ENCODE measurements at regions not wholly inside any gene's neighbourhood (a gene's known extent, or its start where the extent isn't known, plus 50 kb on each side); places are given as distances from the start of the nearest gene placed in this dataset.

GRCh38 chr5:2015961-2016360 is 133.2 kb upstream of the IRX4 start:
- Histone ChIP-seq H4K20me1 (ENCODE audit: insufficient read depth) (no peaks in the 10 kb centered on the region), H2AFZ (ENCODE audit: low read depth, low read length, poor library complexity, severe bottlenecking) (no peak overlapping the region), H3K27ac (ENCODE audit: low read depth, low read length) (no peak overlapping the region), H3K9ac (ENCODE audit: low read length) (no peak overlapping the region), H3K79me2 (ENCODE audit: insufficient read depth, low read length) (no peaks in the 10 kb centered on the region), H3K4me1 (ENCODE audit: control insufficient read depth in 1 of 2, insufficient read depth in 2 of 2, low read length in 2 of 2) (no peaks in the 10 kb centered on the region), H3K4me3 (replicated peaks in 1 of 2; ENCODE audit: low read depth in 1 of 2, low read length in 2 of 2) (no peak overlapping the region), H3K9me3 (ENCODE audit: control insufficient read depth in 1 of 2, insufficient read depth in 1 of 2, low read depth in 1 of 2, low read length in 2 of 2) (no peaks in the 10 kb centered on the region), H3K4me2 (ENCODE audit: low read length) (no peak overlapping the region), H3K27me3 (ENCODE audit: insufficient read depth, low read length) (peaks cover 5% of the 10 kb centered on the region; the same call in 1 of the 2 replicates), H3K9me2 (ENCODE audit: insufficient read depth) (no peaks in the 10 kb centered on the region), H3K36me3 (ENCODE audit: control insufficient read depth in 1 of 2, insufficient read depth in 2 of 2, low read length in 2 of 2) (no peaks in the 10 kb centered on the region)
- POLR2A ChIA-PET, result no interaction called here
- DNase-seq (ENCODE audit: low read depth, low spot score) (no peak), ATAC-seq (no peak)
- TF ChIP-seq ATF3 (IDR thresholded peaks at IDR 0.05) (no peak), MAX (IDR thresholded peaks at IDR 0.05) (no peak), EGR1 (IDR thresholded peaks at IDR 0.05; ENCODE audit: low read depth) (no peak), RAD21 (IDR thresholded peaks at IDR 0.05; ENCODE audit: low read depth) (no peak), REST (IDR thresholded peaks at IDR 0.05; ENCODE audit: low read depth) (no peak), SIN3A (IDR thresholded peaks at IDR 0.05; ENCODE audit: low read depth) (no peak), ELF1 (IDR thresholded peaks at IDR 0.05; ENCODE audit: borderline replicate concordance, low read depth) (no peak), YY1 (IDR thresholded peaks at IDR 0.05; ENCODE audit: extremely low read depth, insufficient replicate concordance, low read depth, low read length) (no peak), JUND (IDR thresholded peaks at IDR 0.05) (no peak), POLR2A (IDR thresholded peaks at IDR 0.05; ENCODE audit: borderline replicate concordance, extremely low read depth, insufficient read depth, insufficient read length) (no peak), SP1 (IDR thresholded peaks at IDR 0.05; ENCODE audit: low read depth) (no peak), POLR2AphosphoS5 (IDR thresholded peaks at IDR 0.05; ENCODE audit: low read depth, low read length) (no peak)
- CTCF ChIA-PET, result interaction anchor here (1.6 kb wide), 1 partner anchor 253 kb away, joined by 5 read pairs; no protein-coding TSS in a partner anchor
- intact Hi-C loops (cut with micrococcal nuclease), result loop anchor here (10.0 kb wide), 1 partner anchor 131 kb away; the partner anchor contains the start of gene IRX4
- RAD21 ChIA-PET (ENCODE audit: low non-redundant PET in 1 of 2, low total read pairs in 2 of 2, uncharacterized antibody in 2 of 2, unreplicated experiment in 2 of 2), result no interaction called here
- BruUV-seq (replicated peaks), result no TSS peak

All from HCT116 (cell line).